Lower leg skin (tissue), 3 donors: ENCODE measurements at regions not wholly inside any gene's neighbourhood (a gene's known extent, or its start where the extent isn't known, plus 50 kb on each side); places are given as distances from the start of the nearest gene placed in this dataset.

Experiments used
- POLR2A ChIP-seq, 2 donors: fragments of 450-650 bp; IDR thresholded peaks; one replicate each; pipeline ENCODE4 v1.6.1; 2016 to 2017; ENCODE audit warnings: antibody characterized with exemption in 2 of 2, mild to moderate bottlenecking in 1 of 2, moderate library complexity in 1 of 2
- TF ChIP-seq, protein P1 (sequence below), 3 donors: fragments of 450-650 bp; IDR thresholded peaks; one replicate each; pipeline ENCODE4 v1.5.1; 2016; ENCODE audit warnings: antibody characterized with exemption in 3 of 3, mild to moderate bottlenecking in 3 of 3, moderate library complexity in 2 of 3

GRCh38 chr1:38500891-38501290, 358.7 kb downstream of the RRAGC start:
- TF ChIP-seq POLR2A (IDR thresholded peaks at IDR 0.05), result no peak
- TF ChIP-seq, protein P1, sequence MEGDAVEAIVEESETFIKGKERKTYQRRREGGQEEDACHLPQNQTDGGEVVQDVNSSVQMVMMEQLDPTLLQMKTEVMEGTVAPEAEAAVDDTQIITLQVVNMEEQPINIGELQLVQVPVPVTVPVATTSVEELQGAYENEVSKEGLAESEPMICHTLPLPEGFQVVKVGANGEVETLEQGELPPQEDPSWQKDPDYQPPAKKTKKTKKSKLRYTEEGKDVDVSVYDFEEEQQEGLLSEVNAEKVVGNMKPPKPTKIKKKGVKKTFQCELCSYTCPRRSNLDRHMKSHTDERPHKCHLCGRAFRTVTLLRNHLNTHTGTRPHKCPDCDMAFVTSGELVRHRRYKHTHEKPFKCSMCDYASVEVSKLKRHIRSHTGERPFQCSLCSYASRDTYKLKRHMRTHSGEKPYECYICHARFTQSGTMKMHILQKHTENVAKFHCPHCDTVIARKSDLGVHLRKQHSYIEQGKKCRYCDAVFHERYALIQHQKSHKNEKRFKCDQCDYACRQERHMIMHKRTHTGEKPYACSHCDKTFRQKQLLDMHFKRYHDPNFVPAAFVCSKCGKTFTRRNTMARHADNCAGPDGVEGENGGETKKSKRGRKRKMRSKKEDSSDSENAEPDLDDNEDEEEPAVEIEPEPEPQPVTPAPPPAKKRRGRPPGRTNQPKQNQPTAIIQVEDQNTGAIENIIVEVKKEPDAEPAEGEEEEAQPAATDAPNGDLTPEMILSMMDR (IDR thresholded peaks at IDR 0.05), result no peak
